ENCODE measurements at regions not wholly inside any gene's neighbourhood (a gene's known extent, or its start where the extent isn't known, plus 50 kb on each side); places are given as distances from the start of the nearest gene placed in this dataset.

- Histone ChIP-seq H2BK120ac (replicated peaks; ENCODE audit: low read depth, low read length) (no peak overlapping the region), H4K8ac (ENCODE audit: extremely low read depth, insufficient read depth, low read length) (no peak overlapping the region), H2BK20ac (ENCODE audit: low read length) (no peak overlapping the region), H3K79me1 (ENCODE audit: low read depth, low read length) (no peaks in the 10 kb centered on the region), H3K27ac (ENCODE audit: low read depth, low read length) (no peak overlapping the region), H3K56ac (replicated peaks; ENCODE audit: insufficient read length, low read depth, low read length) (no peak overlapping the region), H2BK15ac (ENCODE audit: low read length) (no peak overlapping the region), H3K9ac (replicated peaks in 1 of 4; ENCODE audit: extremely low read depth in 1 of 4, low read depth in 3 of 4, low read length in 3 of 4) (no peak overlapping the region), H3K4me3 (ENCODE audit: extremely low read depth in 1 of 4, insufficient read depth in 2 of 4, low read depth in 3 of 4, low read length in 4 of 4) (no peak overlapping the region), H3K4me2 (ENCODE audit: insufficient read depth in 1 of 2, low read depth in 2 of 2, low read length in 2 of 2) (no peak overlapping the region), H3K23me2 (ENCODE audit: low read depth, low read length) (no peaks in the 10 kb centered on the region), H3K9me3 (ENCODE audit: insufficient read depth in 2 of 2, low read depth in 1 of 2, low read length in 1 of 2) (no peaks in the 10 kb centered on the region), H4K91ac (replicated peaks; ENCODE audit: insufficient read length, low read length) (no peak overlapping the region), H3K27me3 (replicated peaks in 1 of 4; ENCODE audit: control insufficient read depth in 3 of 4, extremely low read depth in 1 of 4, insufficient read depth in 3 of 4, low read length in 3 of 4) (no peaks in the 10 kb centered on the region), H2AK5ac (ENCODE audit: low read depth, low read length) (no peak overlapping the region), H2BK5ac (ENCODE audit: low read depth, low read length) (no peak overlapping the region), H2AFZ (ENCODE audit: low read length) (no peak overlapping the region), H3K79me2 (ENCODE audit: control insufficient read depth in 1 of 2, insufficient read depth in 2 of 2, low read length in 2 of 2) (no peaks in the 10 kb centered on the region), H4K5ac (ENCODE audit: insufficient read length, low read depth, low read length) (no peak overlapping the region), H3K18ac (ENCODE audit: extremely low read depth, low read length) (no peak overlapping the region), H3K4ac (replicated peaks; ENCODE audit: insufficient read length, low read depth, low read length) (no peak overlapping the region), H4K20me1 (replicated peaks in 1 of 2; ENCODE audit: control insufficient read depth in 1 of 2, insufficient read depth in 2 of 2, low read length in 2 of 2) (no peaks in the 10 kb centered on the region), H3K14ac (ENCODE audit: insufficient read length) (no peak overlapping the region), H3K23ac (ENCODE audit: insufficient read length) (no peak overlapping the region), H3K36me3 (ENCODE audit: control insufficient read depth in 2 of 4, insufficient read depth in 4 of 4, low read length in 3 of 4) (no peaks in the 10 kb centered on the region), H2BK12ac (ENCODE audit: low read depth, low read length) (no peak overlapping the region), H3K4me1 (replicated peaks in 1 of 4; ENCODE audit: control insufficient read depth in 3 of 4, insufficient read depth in 4 of 4, low read length in 3 of 4) (no peaks in the 10 kb centered on the region)
- ChIA-PET CTCF (ENCODE audit: partially characterized antibody) (no interaction called here), POLR2A (ENCODE audit: partially characterized antibody) (no interaction called here)
- no peak for FAIRE-seq
- 80% methylated on average over 2 of the region's 2 CpGs; no CpG with 5 or more reads in 1 of the 2 experiments for WGBS, 2 experiments (ENCODE audit: extremely low coverage in 1 of 2, insufficient coverage in 1 of 2, insufficient read length in 1 of 2, insufficient replicate concordance in 2 of 2, low coverage in 1 of 2, low lambda C conversion rate in 2 of 2, missing lambda C conversion rate in 1 of 2)
- DNase-seq (ENCODE audit: low read depth in 1 of 2, low spot score in 2 of 2), result no peak
- no peak for TF ChIP-seq CEBPB (IDR thresholded peaks at IDR 0.05; ENCODE audit: low read depth, low read length)
- no peak for TF ChIP-seq NRF1 (IDR thresholded peaks at IDR 0.05; ENCODE audit: low read depth, low read length)
- TF ChIP-seq CHD1 (IDR thresholded peaks at IDR 0.05; ENCODE audit: low read depth, low read length), result no peak
- no peak for TF ChIP-seq SAP30 (IDR thresholded peaks at IDR 0.05; ENCODE audit: insufficient read depth, insufficient replicate concordance, low read length)
- no peak for TF ChIP-seq USF2 (IDR thresholded peaks at IDR 0.05; ENCODE audit: low read length)
- no peak for TF ChIP-seq BRCA1 (IDR thresholded peaks at IDR 0.05; ENCODE audit: low read depth, low read length)
- no peak for TF ChIP-seq POLR2AphosphoS5 (IDR thresholded peaks at IDR 0.05; ENCODE audit: low read depth, low read length)
- TF ChIP-seq FOSL1 (IDR thresholded peaks at IDR 0.05; ENCODE audit: insufficient read depth, low read depth, low read length), result no peak
- no peak for TF ChIP-seq KDM5A (IDR thresholded peaks at IDR 0.05; ENCODE audit: low read length)
- TF ChIP-seq CBX8 (IDR thresholded peaks at IDR 0.05; ENCODE audit: borderline replicate concordance, low read depth, low read length), result no peak
- TF ChIP-seq HDAC2 (IDR thresholded peaks at IDR 0.05; ENCODE audit: borderline replicate concordance in 1 of 2, low read depth in 2 of 2, low read length in 2 of 2), result no peak
- TF ChIP-seq CTCF (IDR thresholded peaks at IDR 0.05; ENCODE audit: control extremely low read depth in 1 of 3, insufficient read depth in 1 of 3, low read depth in 1 of 3, low read length in 3 of 3), result no peak
Measured at GRCh38 chr13:85990397-85990796, 191.2 kb upstream of the SLITRK6 start.
